HG02759 (cell line): ENCODE measurements at regions not wholly inside any gene's neighbourhood (a gene's known extent, or its start where the extent isn't known, plus 50 kb on each side); places are given as distances from the start of the nearest gene placed in this dataset.
A peak's percentile ranks its signal among the peaks of the same experiment; 100 is the strongest.

Source experiments
- ATAC-seq: cut with Tn5 transposase; IDR thresholded peaks from one replicate; pipeline ENCODE4 v1.9.1; 2021; ENCODE audit warnings: mild to moderate bottlenecking, moderate library complexity; ENCODE audit not compliant: unreplicated experiment

DNA sequence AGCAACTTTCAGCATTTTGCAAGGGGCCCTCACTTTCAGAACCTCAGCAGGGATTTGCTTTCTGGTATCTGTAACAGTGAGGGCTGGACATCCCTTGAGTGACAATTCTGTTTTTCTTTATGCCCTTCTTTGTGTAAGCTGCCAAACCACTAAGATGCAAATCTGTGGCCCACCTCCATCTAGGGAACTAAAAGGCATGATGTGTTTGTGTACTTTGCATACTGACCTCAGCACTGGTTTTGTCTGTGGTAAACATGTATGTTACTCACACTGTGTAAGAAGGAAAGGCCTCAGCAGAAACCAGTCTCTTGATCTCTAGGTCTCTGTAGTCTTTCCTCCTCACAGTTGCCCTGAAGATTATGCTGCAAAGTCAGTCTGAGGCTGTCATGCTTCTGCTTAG, 396.6 kb upstream of the DYNLRB2 start:
- ATAC-seq, result peak; percentile 99

GRCh38 chr16:80142940-80143339, 397.9 kb upstream of the DYNLRB2 start:
- no peak for ATAC-seq

- no peak for ATAC-seq
Observed at GRCh38 chr16:80142281-80142680, 398.5 kb upstream of the DYNLRB2 start.

GRCh38 chr16:80129791-80130190, 411.0 kb upstream of the DYNLRB2 start:
- no peak for ATAC-seq

DNA sequence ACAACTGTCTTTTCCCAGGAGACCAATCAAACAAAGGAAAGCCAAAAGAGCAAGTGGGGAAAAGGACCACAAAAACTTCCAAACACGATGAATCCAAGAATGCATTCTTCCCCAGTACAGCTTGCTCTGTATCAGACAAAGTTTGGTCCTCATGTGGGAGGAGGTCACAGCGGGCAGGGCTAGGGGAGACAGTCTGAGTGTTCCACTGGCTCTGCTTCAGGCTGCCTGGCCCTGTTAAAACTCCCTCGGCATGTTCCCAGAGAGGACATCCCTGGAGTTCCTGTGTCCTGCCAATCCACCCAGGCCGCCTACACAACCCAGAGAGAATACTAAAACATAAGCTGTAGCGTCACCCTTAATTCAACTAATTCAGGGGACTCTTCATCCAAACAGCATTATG, 415.1 kb upstream of the DYNLRB2 start:
- no peak for ATAC-seq

DNA sequence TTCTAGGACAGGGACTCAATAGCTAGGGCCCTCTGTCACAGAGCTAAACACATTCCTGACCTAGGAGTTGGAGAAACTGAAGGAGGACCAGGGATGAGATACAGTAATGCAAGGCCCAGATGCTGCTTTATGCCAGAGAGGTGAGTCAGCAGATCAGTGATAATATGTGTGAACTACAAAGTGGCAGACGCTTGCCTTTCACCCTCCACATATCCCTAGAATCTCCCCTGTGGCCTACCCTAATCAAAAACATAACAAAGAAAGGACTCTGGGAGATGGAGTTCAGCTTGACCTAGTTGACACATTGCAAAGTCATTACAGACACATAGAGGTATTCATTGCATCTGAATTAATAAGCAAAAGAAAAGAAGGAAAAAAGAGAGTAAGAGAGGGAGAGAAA, 417.6 kb upstream of the DYNLRB2 start:
- ATAC-seq, result no peak

DNA sequence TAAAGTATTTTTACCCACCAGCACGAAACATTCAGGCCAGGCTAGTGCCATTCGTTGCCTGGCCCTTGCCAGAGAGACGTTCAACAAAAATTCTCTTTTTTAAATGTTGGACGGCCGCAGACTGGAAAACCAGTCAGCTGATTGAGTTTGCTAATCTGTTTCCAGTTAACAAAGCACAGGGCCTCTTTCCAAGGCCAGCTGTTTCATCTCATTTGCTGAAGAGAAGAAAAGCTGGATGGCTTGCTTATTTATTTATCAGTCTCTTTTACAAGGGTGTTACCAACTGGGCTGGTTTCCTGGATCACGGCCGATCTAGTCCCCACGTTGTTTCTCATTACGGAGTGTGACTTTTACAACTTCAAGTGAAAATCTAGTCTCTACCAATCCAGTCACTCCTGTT, 418.7 kb upstream of the DYNLRB2 start:
- ATAC-seq, result no peak

DNA sequence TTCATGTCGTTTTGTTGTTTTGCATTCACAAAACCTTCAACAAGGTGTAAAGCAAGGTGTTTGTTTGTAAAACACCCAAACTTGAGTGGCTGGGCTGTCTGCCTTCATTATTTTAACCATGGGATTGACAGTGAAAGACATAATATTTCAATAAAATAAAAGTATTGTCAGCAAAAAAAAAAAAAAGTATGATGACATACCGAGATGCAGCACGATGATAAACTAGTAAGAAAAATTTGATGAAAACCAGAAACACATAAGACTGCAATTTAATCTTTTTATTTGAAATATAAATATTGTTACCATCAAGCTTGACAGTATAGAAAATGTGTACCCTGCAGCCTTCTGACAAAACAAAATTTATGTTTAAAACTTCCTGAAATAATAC, 419.3 kb upstream of the DYNLRB2 start:
- no peak for ATAC-seq

DNA sequence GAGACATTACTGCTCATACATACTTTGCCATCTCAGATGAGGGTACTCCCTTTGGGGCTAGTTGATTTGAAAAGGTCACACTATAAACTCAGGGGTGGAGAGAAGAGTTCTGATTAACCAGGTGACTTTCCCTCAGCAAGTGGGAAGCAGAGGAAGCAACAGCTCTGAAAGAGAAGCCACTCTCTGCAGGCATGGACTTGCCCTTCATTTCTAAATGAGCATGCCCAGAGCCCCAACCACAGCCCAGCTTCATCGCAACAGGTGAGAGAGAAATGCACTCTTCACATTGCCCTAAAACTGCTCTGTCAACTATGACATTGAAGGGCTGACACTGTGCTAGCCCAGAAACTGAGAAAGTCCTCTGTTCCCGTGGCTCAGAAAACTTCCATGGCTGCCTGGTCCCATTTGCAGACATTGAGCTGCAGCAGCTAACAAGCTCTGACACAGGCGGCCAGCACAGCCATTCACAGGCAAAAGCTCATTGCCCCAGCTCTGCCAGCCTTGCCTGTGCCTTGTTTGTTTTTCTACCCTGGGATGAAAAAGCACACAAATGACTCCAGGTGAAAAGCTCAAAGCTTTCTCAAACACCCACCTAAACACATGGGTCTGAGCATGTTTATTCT, 419.8 kb upstream of the DYNLRB2 start:
- ATAC-seq, result no peak

GRCh38 chr16:80117556-80118130, 423.1 kb upstream of the DYNLRB2 start:
- no peak for ATAC-seq

DNA sequence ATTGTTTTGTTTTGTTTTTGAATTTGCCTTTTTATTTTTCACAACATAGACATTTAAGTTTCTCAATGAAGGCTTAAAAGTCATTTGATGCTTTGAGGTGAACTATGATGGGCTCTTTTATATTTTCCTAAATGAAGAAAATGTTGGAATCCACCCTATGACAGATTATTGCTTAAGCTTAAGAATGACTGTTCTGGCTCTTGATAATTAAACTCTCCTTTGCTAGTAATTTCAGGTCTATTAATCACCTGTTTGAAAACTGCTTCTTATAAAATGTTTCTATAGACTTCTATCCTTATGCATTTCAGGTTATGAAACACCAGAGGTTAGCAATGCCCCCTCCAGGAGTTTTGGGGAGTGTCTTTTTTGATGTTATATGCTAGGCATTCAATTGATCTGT, 424.1 kb upstream of the DYNLRB2 start:
- no peak for ATAC-seq

GRCh38 chr16:80114699-80115098, 426.1 kb upstream of the DYNLRB2 start:
- no peak for ATAC-seq

GRCh38 chr16:80113873-80114574, 426.8 kb upstream of the DYNLRB2 start:
- no peak for ATAC-seq

GRCh38 chr16:80109581-80109980, 431.2 kb upstream of the DYNLRB2 start:
- ATAC-seq, result no peak

GRCh38 chr16:80107900-80108299, 432.9 kb upstream of the DYNLRB2 start:
- no peak for ATAC-seq

DNA sequence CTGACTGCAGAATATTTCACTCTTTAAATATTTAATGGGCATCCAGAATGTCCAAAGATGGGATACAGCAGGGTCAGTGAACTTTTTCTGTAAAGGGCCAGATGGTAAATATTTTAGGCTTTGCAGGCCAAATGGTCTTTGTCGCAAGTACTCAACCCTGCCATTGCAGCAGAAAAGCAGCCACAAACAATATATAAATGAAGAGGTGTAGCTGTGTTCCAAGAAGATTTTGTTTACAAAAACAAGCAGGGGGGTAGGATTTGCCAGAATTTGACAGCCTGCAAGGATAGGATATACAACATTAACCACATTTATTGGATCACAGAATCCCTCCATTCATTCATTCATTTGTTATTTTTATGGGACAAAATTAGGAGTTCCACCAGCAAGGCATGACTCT, 435.0 kb upstream of the DYNLRB2 start:
- ATAC-seq, result no peak

GRCh38 chr16:80105160-80105559, 435.6 kb upstream of the DYNLRB2 start:
- ATAC-seq, result no peak

DNA sequence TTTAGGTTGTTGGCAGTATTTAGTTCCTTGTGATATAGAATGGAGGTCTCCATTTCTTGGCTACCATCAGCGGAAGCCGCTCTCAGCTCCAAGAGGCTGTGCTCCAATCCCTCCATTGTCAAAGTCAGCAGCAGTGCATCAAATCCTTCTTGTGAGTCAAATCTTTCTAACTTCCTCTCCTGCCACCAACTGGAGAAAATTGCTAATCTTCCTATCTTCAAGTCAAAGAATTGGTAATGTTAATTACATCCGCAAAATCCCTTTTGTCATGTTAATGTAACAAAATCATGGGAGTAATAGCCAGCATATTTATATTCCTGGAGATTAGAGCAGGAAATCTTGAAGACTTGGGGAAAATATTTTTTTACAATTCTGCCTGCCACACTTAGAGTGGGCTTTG, 436.4 kb upstream of the DYNLRB2 start:
- no peak for ATAC-seq

- ATAC-seq, result no peak
Observed at GRCh38 chr16:80103463-80103862, 437.3 kb upstream of the DYNLRB2 start.

DNA sequence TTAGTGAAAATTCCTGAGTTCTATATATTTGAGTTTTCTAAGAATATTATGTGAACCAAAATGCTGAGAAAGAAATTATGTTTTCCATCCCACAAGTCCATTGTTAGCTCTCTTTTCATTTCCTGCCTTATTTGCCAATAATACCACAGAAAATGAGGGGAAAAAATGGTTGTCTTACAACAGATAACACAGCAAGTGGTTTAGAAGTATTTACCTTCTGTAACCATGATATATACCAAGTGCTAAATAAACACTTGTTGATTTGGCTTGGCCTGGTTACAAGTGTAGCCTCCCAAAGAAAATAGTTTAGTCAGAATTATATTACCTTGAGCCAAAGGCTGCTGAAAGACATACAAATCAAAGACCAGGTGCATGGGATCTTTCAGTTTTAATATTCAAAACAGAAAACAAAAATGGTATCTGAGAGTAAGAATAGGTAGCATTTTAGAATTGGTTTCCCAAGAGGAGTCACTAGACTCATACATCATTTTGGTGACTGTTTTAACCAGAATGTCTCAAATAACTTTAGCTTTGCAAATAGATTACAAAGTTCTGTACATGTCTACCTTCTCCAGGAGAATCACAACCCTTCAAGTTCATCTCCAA, 439.8 kb upstream of the DYNLRB2 start:
- ATAC-seq, result no peak

- no peak for ATAC-seq
Observed at GRCh38 chr16:80100186-80100585, 440.6 kb upstream of the DYNLRB2 start.

DNA sequence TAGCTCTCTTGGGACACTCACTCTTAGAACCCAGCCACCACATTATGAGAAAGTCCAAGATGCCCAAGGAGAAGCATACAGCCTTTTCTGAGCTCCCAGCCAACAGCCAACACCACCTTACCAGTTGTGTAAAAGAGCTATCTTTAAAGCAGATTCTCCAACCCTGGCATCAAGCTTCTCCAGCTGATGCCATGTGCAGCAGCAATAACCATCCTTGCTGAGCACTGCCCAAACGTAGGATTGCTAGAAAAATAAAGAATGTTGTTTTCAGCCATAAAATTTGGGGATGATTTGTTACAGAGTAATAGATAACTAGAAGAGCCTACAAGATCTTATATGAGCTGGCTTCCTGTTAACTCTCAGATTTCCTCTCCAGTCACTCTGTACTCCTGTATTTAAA, 443.7 kb upstream of the DYNLRB2 start:
- ATAC-seq, result no peak
